ENCODE measurements at regions not wholly inside any gene's neighbourhood (a gene's known extent, or its start where the extent isn't known, plus 50 kb on each side); places are given as distances from the start of the nearest gene placed in this dataset.

- no peak for TF ChIP-seq USF2 (IDR thresholded peaks at IDR 0.05; ENCODE audit: low read length)
- no peak for TF ChIP-seq MAX (IDR thresholded peaks at IDR 0.05)
- TF ChIP-seq CTCF (IDR thresholded peaks at IDR 0.05; ENCODE audit: control extremely low read depth in 1 of 3, insufficient read depth in 1 of 3, low read depth in 1 of 3, low read length in 3 of 3): no peak
- TF ChIP-seq EZH2 (IDR thresholded peaks at IDR 0.05; ENCODE audit: low read depth, low read length, severe bottlenecking): no peak
- no peak for TF ChIP-seq POU5F1 (IDR thresholded peaks at IDR 0.05; ENCODE audit: low read depth, low read length)
- TF ChIP-seq RBBP5 (IDR thresholded peaks at IDR 0.05; ENCODE audit: borderline replicate concordance, low read depth, low read length): no peak
- TF ChIP-seq POLR2A (IDR thresholded peaks at IDR 0.05; ENCODE audit: control extremely low read depth in 1 of 2, low read depth in 2 of 2, low read length in 2 of 2): no peak
- no peak for TF ChIP-seq SRF (IDR thresholded peaks at IDR 0.05; ENCODE audit: low read depth, low read length)
- no peak for TF ChIP-seq KDM1A (IDR thresholded peaks at IDR 0.05; ENCODE audit: borderline replicate concordance, low read length)
- no peak for TF ChIP-seq HDAC2 (IDR thresholded peaks at IDR 0.05; ENCODE audit: borderline replicate concordance in 1 of 2, low read depth in 2 of 2, low read length in 2 of 2)
Measured at GRCh38 chr10:127648885-127649284, 88.1 kb upstream of the FOXI2 start.
